Activated naive CD8-positive, alpha-beta T cell treated with anti-CD3 and anti-CD28 coated beads, Interleukin-2, amount 10 ng/mL, durations not matched to agents 7 days and 5 days (primary cell): ENCODE measurements at regions not wholly inside any gene's neighbourhood (a gene's known extent, or its start where the extent isn't known, plus 50 kb on each side); places are given as distances from the start of the nearest gene placed in this dataset.

ENCODE experiments used
- ATAC-seq: fragments of 150-1000 bp; cut with Tn5 transposase; one replicate; pipeline ENCODE4 v1.10.0; 2021; ENCODE audit warnings: low read depth, moderate library complexity
- POLR2A ChIA-PET: fragments of 350-600 bp; sonication (Branson Sonifier 250); formaldehyde crosslinking; loops from one replicate; lab custom pipeline; 2021; ENCODE audit warnings: antibody characterized with exemption; lab: Charles Lee
- DNase-seq: peaks from one replicate; pipeline ENCODE4 v3.0.0; 2021
- H3K27ac Mint-ChIP-seq: one replicate; pipeline ENCODE4 v1.8.0; 2022; ENCODE audit warnings: mild to moderate bottlenecking, mixed read lengths
- H3K27me3 Mint-ChIP-seq: one replicate; pipeline ENCODE4 v1.8.0; 2022; ENCODE audit warnings: mild to moderate bottlenecking, moderate library complexity, mixed read lengths
- H3K36me3 Mint-ChIP-seq: one replicate; pipeline ENCODE4 v1.8.0; 2021; ENCODE audit warnings: mild to moderate bottlenecking, mixed read lengths
- H3K4me1 Mint-ChIP-seq: one replicate; pipeline ENCODE4 v1.8.0; 2021; ENCODE audit warnings: mixed read lengths
- H3K4me3 Mint-ChIP-seq: one replicate; pipeline ENCODE4 v1.8.0; 2022; ENCODE audit warnings: mild to moderate bottlenecking, moderate library complexity, mixed read lengths
- H3K9me3 Mint-ChIP-seq: one replicate; pipeline ENCODE4 v1.8.0; 2021; ENCODE audit warnings: mixed read lengths

DNA sequence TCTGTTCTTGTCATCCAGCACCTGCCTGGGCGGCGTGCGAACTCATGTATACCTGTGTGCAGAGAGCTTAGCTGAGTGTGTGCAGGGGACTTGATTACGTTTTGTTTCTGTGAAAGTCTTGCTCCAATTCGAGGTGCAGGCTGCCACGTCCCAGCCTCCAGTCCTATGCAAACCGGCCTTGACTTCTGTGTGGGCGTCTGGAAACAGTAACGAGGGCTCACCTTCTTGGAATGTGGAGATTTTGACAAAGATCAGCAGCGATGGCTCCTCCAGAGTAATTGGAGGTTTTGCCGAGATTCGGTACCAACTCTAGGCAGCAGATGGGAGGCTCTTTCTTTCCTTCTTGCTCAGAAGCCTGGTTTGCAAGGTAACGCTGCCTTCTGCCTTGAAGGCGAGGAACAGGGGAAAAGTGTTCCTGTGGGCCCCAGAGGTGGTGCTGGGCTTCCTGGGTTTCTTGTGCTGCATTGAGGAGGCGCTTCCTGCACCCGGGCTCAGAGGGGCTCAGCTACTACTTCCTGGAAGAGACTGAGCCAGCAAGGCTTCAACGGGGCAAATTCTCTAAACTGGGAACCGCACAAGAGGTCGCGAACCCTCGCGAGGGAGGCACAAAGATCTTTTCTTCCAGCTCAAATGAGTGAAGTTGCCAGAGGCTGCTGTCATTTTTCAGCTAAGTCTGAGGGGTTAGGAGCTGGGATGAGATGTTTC is 249.0 kb downstream of the AACS start:
- ATAC-seq (no peak), DNase-seq (no peak)
- POLR2A ChIA-PET = no interaction called here
- H3K27ac Mint-ChIP-seq = no peak overlapping the region
- H3K36me3 Mint-ChIP-seq = no peaks in the 10 kb centered on the region
- no peaks in the 10 kb centered on the region for H3K9me3 Mint-ChIP-seq
- peaks cover 1% of the 10 kb centered on the region for H3K4me1 Mint-ChIP-seq
- peaks cover 2% of the 10 kb centered on the region for H3K27me3 Mint-ChIP-seq
- H3K4me3 Mint-ChIP-seq = no peak overlapping the region

DNA sequence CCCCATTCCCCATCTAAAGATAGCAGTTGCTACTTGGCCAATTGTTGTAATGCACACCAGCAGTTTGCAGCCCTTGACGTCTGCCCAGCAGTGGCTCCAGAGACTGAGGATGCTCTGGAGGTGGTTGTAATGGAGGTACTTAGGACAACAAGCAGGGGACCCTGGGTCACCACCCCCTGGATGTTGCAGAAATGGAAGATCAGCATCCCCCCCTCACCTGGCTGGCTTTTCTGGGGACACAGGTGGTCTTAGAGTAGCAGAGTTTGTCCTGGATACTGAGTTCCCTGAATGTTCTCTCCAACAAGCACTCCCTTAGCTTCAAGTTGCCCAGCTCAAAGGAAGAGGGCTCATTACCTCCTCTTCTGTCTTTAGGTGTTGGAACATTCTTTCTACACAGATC is 250.5 kb downstream of the AACS start:
- H3K9me3 Mint-ChIP-seq = no peaks in the 10 kb centered on the region
- POLR2A ChIA-PET = no interaction called here
- H3K4me3 Mint-ChIP-seq = no peak overlapping the region
- no peaks in the 10 kb centered on the region for H3K36me3 Mint-ChIP-seq
- no peak overlapping the region for H3K27ac Mint-ChIP-seq
- DNase-seq (no peak), ATAC-seq (no peak)
- peaks cover 2% of the 10 kb centered on the region for H3K27me3 Mint-ChIP-seq
- peaks cover 1% of the 10 kb centered on the region for H3K4me1 Mint-ChIP-seq

DNA sequence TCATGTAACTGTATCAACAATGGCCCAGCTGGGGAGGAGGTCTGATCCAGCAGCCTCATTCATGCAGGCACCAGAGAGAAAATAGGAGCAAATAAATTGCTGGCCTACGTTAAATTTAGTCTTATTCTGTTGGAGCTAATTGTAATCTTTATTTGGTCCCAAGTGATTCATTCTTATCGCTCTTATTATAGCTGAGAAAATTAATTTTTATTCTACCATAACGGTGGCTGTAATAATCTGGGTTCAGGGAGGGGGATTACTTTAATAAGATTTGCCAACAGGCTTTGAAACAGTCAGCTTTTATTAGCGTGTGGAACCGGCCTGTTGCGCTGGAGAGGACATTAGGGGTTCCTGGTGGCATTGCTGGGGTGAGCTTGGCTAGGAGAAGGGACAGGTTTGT is 254.9 kb downstream of the AACS start:
- POLR2A ChIA-PET = no interaction called here
- ATAC-seq = no peak
- Mint-ChIP-seq H3K9me3 (no peaks in the 10 kb centered on the region), H3K4me1 (no peaks in the 10 kb centered on the region), H3K36me3 (no peaks in the 10 kb centered on the region), H3K27ac (no peak overlapping the region), H3K27me3 (peaks cover 2% of the 10 kb centered on the region), H3K4me3 (no peak overlapping the region)
- no peak for DNase-seq

DNA sequence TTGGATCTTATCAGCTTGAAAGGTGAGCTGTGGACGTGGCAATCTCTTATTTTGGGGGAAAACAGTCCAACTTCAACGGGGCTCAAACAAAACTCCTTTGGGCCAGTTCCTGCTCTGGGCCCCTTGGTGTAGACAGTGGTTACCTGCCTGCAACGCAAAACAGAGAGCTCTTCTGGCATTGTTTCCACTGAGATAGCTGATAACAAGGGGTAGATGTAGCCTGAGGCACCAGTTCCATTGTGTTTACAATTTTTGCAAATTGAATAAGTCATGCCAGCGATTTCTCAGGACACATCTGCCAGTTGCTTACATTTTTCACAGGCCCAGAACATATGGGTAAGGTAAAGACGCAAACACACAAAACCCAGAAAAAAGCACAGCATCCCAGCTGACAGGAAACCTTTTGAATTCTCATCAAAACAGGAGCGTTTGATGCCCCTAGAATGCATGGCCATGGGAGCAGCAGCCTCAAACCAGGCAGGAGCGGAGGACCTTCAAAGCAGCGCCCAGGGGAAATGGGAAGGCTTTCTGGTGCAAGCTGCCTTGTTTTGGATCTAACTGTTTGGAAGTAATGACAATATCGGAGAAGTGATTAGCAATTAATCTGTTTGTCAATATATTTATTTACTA is 259.7 kb downstream of the AACS start:
- DNase-seq = no peak
- Mint-ChIP-seq H3K4me1 (no peaks in the 10 kb centered on the region), H3K27me3 (peaks cover 6% of the 10 kb centered on the region), H3K27ac (no peak overlapping the region), H3K36me3 (no peaks in the 10 kb centered on the region), H3K4me3 (no peak overlapping the region), H3K9me3 (no peaks in the 10 kb centered on the region)
- POLR2A ChIA-PET = no interaction called here
- no peak for ATAC-seq

DNA sequence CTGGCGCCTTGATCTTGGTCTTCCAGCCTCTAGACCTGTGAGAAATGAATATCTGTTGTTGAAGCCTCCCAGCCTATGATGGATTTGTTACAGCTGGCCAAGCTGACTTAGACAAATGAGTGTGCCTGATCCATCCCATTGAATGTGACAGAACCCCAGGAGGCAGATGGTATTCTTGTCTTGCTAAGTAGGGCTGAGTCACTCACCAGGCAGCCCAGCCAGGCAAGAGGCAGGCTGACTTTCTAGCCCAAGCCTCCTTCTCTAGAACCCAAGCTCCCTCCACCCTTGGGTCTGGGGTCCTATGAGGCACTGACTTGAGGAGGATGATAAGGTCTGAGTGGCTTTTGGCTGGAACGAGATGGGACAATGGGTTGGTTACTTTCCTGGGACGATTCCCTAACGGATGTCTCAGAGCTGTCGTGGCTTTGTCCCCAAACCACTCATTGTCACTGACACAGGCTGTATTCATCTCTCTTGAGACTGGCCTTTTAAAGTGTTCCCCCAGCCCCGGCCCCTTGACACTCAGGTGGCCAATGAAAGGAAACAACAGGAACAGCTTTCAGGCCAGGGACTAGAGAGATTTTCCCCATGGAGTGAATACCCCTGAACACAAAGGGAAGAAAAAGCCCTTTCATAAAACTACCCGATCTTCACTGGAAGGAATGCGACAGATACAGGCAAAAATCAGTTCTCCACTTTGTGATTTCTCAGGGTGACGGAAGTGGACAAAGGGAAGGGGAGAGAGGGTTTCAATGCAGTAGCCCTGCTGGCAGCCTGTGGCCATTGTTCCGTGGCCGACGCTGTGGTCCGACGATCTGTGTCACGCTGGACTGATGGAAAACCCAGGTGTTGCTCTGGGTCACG is 264.2 kb downstream of the AACS start:
- Mint-ChIP-seq H3K4me3 (no peak overlapping the region), H3K27me3 (peaks cover 14% of the 10 kb centered on the region), H3K27ac (no peak overlapping the region), H3K36me3 (no peaks in the 10 kb centered on the region), H3K4me1 (no peaks in the 10 kb centered on the region), H3K9me3 (no peaks in the 10 kb centered on the region)
- ATAC-seq = no peak
- POLR2A ChIA-PET = no interaction called here
- no peak for DNase-seq

DNA sequence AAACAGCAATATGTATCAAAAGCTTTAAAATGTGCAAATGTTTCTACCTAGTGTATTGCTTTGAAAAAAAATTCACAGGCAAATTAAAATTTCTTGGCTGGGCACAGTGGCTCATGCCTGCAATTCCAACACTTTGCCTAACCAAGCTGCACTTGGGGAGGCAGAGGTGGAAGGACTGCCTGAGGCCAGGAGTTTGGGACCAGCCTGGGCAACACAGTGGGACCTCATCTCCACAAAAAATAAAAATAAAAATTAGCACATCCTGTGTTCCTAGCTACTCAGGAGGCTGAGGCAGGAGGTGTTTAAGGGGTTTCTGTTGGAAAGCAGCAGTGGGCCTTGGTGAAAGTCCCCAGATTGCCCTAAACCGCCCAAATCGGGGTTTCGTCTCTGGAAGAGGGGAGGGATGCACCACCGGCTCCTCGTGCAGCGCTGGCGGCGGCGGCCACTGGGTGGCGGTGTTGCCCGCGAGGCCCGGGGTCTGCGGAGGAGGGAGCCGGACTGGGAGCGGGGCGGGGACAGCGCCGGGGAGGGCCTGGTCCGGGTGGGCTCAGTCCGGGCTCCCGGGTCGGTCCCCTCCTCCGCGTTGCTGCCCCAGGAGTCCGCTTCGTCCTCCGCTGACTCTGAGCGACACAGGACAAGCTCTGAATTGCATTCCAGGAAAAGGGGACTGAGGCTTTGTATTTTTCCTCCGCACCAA is 265.6 kb downstream of the AACS start:
- Mint-ChIP-seq H3K27ac (no peak overlapping the region), H3K4me3 (no peak overlapping the region), H3K36me3 (no peaks in the 10 kb centered on the region), H3K27me3 (peaks cover 14% of the 10 kb centered on the region), H3K4me1 (no peaks in the 10 kb centered on the region), H3K9me3 (no peaks in the 10 kb centered on the region)
- POLR2A ChIA-PET = no interaction called here
- peak; percentile 77 for DNase-seq
- ATAC-seq = peak; percentile 79

DNA sequence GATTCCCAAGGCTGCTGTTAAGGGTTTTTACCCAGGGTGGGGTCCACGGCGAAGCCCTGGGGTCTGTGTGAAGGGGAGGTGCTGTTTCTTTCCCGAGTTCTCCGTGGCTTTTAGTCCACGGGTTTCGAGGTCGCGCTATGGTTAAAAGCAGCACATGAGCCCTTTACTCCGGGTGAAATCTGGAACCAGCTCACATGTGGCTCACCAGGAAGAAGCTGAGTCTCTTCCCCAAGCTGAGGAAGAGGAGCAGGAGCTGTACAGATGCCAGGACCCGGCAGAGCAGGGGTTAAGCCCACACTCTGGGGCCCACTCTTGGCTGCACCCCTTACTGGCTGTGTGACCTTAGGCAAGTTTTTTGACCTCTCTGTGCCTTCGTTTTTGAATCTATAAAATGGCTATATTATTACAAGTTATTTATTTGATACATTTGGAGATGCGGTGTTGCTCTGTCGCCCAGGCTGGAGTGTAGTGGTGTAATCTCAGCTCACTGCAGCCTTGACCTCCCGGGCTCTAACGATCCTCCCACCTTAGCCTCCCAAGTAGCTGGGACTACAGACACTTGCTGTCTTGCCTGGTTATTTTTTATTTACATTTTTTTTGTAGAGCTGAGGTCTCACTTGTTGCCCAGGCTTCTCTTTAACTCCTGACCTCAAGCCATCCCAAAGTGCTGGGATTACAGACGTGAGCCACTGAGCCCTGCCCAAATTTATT is 266.3 kb downstream of the AACS start:
- H3K4me1 Mint-ChIP-seq = no peaks in the 10 kb centered on the region
- H3K36me3 Mint-ChIP-seq = no peaks in the 10 kb centered on the region
- H3K27me3 Mint-ChIP-seq = peaks cover 13% of the 10 kb centered on the region
- POLR2A ChIA-PET = no interaction called here
- no peak overlapping the region for H3K4me3 Mint-ChIP-seq
- no peak for DNase-seq
- H3K9me3 Mint-ChIP-seq = no peaks in the 10 kb centered on the region
- ATAC-seq = no peak
- no peak overlapping the region for H3K27ac Mint-ChIP-seq

DNA sequence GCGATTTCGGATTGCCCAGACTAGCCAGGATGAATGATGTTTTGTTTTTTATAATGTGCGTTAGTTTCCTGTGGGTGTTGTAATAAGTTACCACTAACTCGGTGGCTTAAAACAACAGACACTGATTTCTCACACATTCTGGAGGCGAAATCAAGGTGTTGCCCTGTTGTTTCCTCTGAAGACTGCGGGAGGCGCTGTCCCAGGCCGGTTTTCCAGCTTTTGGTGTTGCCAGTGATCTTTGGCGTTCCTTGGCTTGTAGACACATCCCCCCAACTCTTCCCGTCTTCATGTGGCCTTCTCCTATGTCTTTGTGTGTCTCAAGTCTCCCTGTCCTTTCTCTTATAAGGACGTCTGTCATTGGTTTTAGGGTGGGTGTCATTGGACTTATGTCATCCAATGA is 267.7 kb downstream of the AACS start:
- Mint-ChIP-seq H3K27ac (no peak overlapping the region), H3K4me1 (no peaks in the 10 kb centered on the region), H3K36me3 (no peaks in the 10 kb centered on the region), H3K27me3 (peaks cover 13% of the 10 kb centered on the region), H3K4me3 (no peak overlapping the region), H3K9me3 (no peaks in the 10 kb centered on the region)
- DNase-seq (no peak), ATAC-seq (no peak)
- POLR2A ChIA-PET = no interaction called here

DNA sequence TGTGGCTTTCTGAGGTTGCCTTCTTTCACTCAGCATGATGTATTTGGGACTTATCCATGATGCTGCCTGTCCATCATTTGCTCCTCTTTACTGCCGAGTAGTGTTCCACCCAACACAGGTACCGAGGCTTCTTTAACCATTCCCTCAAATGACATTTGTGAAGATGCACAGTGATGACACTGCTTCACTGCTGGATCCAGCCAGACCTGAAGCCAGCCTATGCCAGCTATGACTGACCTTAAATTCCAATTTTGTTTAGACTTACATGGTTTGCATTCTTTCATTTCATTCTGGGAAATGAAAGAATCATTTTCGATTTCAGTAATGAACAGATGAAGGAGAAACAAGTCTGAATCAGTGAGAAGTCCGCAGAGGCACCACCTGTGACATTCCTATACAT is 271.0 kb downstream of the AACS start:
- DNase-seq (no peak), ATAC-seq (no peak)
- POLR2A ChIA-PET = no interaction called here
- H3K4me3 Mint-ChIP-seq = no peak overlapping the region
- no peaks in the 10 kb centered on the region for H3K9me3 Mint-ChIP-seq
- no peaks in the 10 kb centered on the region for H3K36me3 Mint-ChIP-seq
- H3K4me1 Mint-ChIP-seq = no peaks in the 10 kb centered on the region
- H3K27me3 Mint-ChIP-seq = peaks cover 6% of the 10 kb centered on the region
- no peak overlapping the region for H3K27ac Mint-ChIP-seq

DNA sequence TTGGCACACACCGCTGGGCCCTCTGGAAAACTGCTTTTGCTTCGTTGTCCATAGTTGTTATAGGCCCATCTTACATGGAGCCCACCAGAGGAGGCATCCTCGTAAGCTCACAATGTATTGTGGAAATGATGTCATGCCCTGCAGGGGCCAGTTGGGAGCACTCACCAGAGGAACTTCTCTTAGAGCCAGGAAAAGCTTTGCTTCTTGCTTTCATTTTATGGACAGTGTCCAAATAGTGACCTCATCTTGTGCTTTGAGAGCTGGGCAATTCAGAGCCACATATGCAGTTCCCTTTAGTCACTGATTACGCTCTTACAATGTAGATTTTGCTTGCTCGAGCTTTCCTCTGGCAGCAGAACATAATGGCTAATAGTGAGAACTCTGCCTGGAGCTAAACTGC is 275.6 kb downstream of the AACS start:
- H3K27me3 Mint-ChIP-seq = peaks cover 13% of the 10 kb centered on the region
- no peaks in the 10 kb centered on the region for H3K36me3 Mint-ChIP-seq
- H3K27ac Mint-ChIP-seq = no peak overlapping the region
- H3K4me1 Mint-ChIP-seq = no peaks in the 10 kb centered on the region
- no peak for ATAC-seq
- POLR2A ChIA-PET = no interaction called here
- H3K4me3 Mint-ChIP-seq = no peak overlapping the region
- DNase-seq = no peak
- H3K9me3 Mint-ChIP-seq = no peaks in the 10 kb centered on the region

DNA sequence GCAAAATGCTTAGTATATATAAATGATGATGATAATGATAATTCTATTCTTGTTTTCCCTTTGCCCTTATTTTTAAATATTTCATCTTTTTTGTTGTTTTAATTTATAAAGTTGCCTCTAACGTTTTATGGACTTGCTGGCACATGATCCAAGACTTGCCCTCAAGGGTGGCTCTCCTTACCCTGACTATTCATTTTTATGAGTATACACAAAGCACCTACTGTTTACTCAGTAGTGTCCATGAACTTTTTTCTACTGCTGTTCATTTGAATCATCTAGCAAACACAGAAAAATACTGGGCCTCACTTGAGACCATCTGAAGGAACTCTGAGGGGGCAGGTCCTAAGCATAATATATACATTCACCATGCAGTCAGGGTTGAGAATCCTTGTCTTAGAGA is 276.2 kb downstream of the AACS start:
- Mint-ChIP-seq H3K9me3 (no peaks in the 10 kb centered on the region), H3K4me3 (no peak overlapping the region), H3K4me1 (no peaks in the 10 kb centered on the region), H3K27me3 (peaks cover 15% of the 10 kb centered on the region), H3K36me3 (no peaks in the 10 kb centered on the region), H3K27ac (no peak overlapping the region)
- no peak for DNase-seq
- ATAC-seq = no peak
- POLR2A ChIA-PET = no interaction called here

DNA sequence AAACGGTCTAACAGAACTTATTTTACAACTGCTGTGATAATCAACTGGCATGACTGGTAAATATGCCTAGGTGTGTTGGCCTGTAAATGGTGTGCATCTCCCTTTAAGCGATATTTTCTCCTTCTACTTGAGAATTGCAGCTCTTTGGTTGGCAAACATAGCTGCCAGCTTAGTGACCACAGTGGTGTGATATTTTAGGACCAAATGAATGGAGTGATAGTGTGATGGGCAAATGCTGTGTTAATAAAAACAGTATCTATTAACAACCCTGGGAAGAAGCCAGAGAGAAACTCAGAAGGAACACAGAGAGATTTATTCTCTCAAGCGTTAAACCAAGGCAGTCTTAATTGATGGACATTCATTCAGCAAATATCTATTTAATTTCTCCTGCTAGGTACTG is 278.4 kb downstream of the AACS start:
- H3K9me3 Mint-ChIP-seq = no peaks in the 10 kb centered on the region
- POLR2A ChIA-PET = no interaction called here
- no peaks in the 10 kb centered on the region for H3K4me1 Mint-ChIP-seq
- peaks cover 26% of the 10 kb centered on the region for H3K27me3 Mint-ChIP-seq
- H3K27ac Mint-ChIP-seq = no peak overlapping the region
- H3K36me3 Mint-ChIP-seq = no peaks in the 10 kb centered on the region
- DNase-seq (no peak), ATAC-seq (no peak)
- no peak overlapping the region for H3K4me3 Mint-ChIP-seq

DNA sequence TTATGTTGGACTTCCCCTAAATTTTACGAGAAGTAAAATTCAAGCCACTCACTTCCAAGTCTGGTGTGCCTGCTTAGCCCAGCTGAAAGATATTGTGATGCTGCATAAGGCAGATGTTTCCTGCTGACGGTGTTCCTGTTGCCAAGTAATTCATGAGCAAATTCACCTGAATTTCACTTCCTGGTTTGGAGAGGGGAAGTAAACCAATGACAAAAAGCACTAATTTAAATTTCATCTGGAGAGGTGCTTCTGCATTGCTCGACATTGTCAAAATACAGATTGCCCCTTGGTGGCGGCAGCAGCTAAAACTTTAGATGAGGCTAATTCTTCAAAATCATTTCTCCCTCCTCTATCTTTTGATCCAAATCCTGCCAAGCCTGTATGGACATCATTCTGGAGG is 281.1 kb downstream of the AACS start:
- peaks cover 26% of the 10 kb centered on the region for H3K27me3 Mint-ChIP-seq
- DNase-seq (no peak), ATAC-seq (no peak)
- H3K36me3 Mint-ChIP-seq = no peaks in the 10 kb centered on the region
- H3K27ac Mint-ChIP-seq = no peak overlapping the region
- no peak overlapping the region for H3K4me3 Mint-ChIP-seq
- H3K9me3 Mint-ChIP-seq = no peaks in the 10 kb centered on the region
- H3K4me1 Mint-ChIP-seq = no peaks in the 10 kb centered on the region
- POLR2A ChIA-PET = no interaction called here
